Right lobe of liver (tissue), 6 donors: ENCODE measurements at regions not wholly inside any gene's neighbourhood (a gene's known extent, or its start where the extent isn't known, plus 50 kb on each side); places are given as distances from the start of the nearest gene placed in this dataset.

Experiments used
- ATAC-seq, 4 donors: fragments of 200-7000 bp; cut with Tn5 transposase; one replicate each; pipeline ENCODE4 v1.9.1; 2020; ENCODE audit warnings: mild to moderate bottlenecking in 4 of 4, moderate library complexity in 4 of 4
- DNase-seq, 3 donors: peaks; one replicate each; pipeline ENCODE4 v3.0.0-alpha.2; 2020
- H3K27ac ChIP-seq, 3 donors: fragments of 200-600 bp; one replicate each; pipeline ENCODE4 v1.8.0; 2022
- H3K27me3 ChIP-seq, 2 donors: fragments of 200-600 bp; one replicate each; pipeline ENCODE4 v1.8.0; 2022
- H3K36me3 ChIP-seq, 4 donors: fragments of 200-600 bp; sonication (generic) in 1 of 4; one replicate each; pipeline versions ENCODE4 v1.5.1 to v1.8.0; 2017 to 2022; ENCODE audit warnings: control low read depth in 1 of 4
- H3K4me1 ChIP-seq, 4 donors: fragments of 200-600 bp; sonication (generic) in 1 of 4; one replicate each; pipeline versions ENCODE4 v1.5.1 to v1.8.0; 2017 to 2022; ENCODE audit warnings: control low read depth in 1 of 4
- H3K4me3 ChIP-seq, 3 donors: fragments of 200-600 bp; one replicate each; pipeline ENCODE4 v1.8.0; 2022
- H3K9me3 ChIP-seq, 4 donors: fragments of 200-600 bp; sonication (generic) in 1 of 4; one replicate each; pipeline versions ENCODE4 v1.5.1 to v1.8.0; 2017 to 2022; ENCODE audit warnings: control low read depth in 1 of 4
- POLR2A ChIP-seq: fragments of 450-650 bp; IDR thresholded peaks from one replicate; pipeline ENCODE4 v1.6.1; 2017; ENCODE audit warnings: antibody characterized with exemption, mild to moderate bottlenecking
- WGBS: methylation state at CpG from one replicate; pipeline ENCODE4 v1.1.6; 2018; ENCODE audit warnings: low coverage, low lambda C conversion rate; ENCODE audit not compliant: insufficient coverage; ENCODE audit errors: missing lambda C conversion rate; 5-methylcytosine and 5-hydroxymethylcytosine counted together
- intact Hi-C, 2 donors: fragments of 100-400 bp; cut with DNase I; formaldehyde crosslinking; loops; one replicate each; pipeline versions ENCODE4 v1.11.2 to v1.14.1; 2022
- TF ChIP-seq, protein P1 (sequence below), 4 donors: fragments of 200-600 bp in 3 of 4; fragments of 450-650 bp in 1 of 4; IDR thresholded peaks; one replicate each; pipeline versions ENCODE4 v1.5.1 to v1.8.0; 2016 to 2022; ENCODE audit warnings: antibody characterized with exemption in 4 of 4, mild to moderate bottlenecking in 2 of 4
- donor health status: DM: no; HTN: yes; CAD: no.
- donor health status: DM: no; HTN: no; CAD: no.
- donor health status: DM: no; HTN: no; CAD: no.
- donor health status: DM: no; HTN: yes; CAD: no.
- donor health status: DM: no; HTN: yes; CAD: no.

- Histone ChIP-seq H3K36me3 (no peaks in the 10 kb centered on the region), H3K9me3 (no peaks in the 10 kb centered on the region), H3K27ac (no peak overlapping the region), H3K4me3 (no peak overlapping the region), H3K4me1 (peaks cover 0 to 15% (median 0%) of the 10 kb centered on the region in 4 donors), H3K27me3 (no peaks in the 10 kb centered on the region)
- no peak for ATAC-seq
- 88% methylated on average over 4 of the region's 4 CpGs for WGBS
- intact Hi-C loops = no loop called here
- DNase-seq = no peak
- TF ChIP-seq, protein P1, sequence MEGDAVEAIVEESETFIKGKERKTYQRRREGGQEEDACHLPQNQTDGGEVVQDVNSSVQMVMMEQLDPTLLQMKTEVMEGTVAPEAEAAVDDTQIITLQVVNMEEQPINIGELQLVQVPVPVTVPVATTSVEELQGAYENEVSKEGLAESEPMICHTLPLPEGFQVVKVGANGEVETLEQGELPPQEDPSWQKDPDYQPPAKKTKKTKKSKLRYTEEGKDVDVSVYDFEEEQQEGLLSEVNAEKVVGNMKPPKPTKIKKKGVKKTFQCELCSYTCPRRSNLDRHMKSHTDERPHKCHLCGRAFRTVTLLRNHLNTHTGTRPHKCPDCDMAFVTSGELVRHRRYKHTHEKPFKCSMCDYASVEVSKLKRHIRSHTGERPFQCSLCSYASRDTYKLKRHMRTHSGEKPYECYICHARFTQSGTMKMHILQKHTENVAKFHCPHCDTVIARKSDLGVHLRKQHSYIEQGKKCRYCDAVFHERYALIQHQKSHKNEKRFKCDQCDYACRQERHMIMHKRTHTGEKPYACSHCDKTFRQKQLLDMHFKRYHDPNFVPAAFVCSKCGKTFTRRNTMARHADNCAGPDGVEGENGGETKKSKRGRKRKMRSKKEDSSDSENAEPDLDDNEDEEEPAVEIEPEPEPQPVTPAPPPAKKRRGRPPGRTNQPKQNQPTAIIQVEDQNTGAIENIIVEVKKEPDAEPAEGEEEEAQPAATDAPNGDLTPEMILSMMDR (IDR thresholded peaks at IDR 0.05) = no peak
- no peak for TF ChIP-seq POLR2A
These were observed 49.7 kb downstream of the KLF12 start for GRCh38 chr13:74084375-74084935.

GRCh38 chr13:74082741-74083160 lies 51.5 kb downstream of the KLF12 start:
- Histone ChIP-seq H3K4me3 (no peak overlapping the region), H3K4me1 (peaks cover 0 to 22% (median 0%) of the 10 kb centered on the region in 4 donors), H3K36me3 (no peaks in the 10 kb centered on the region), H3K27ac (peak overlapping the region in 1 of 3 donors; percentile 61), H3K27me3 (no peaks in the 10 kb centered on the region), H3K9me3 (no peaks in the 10 kb centered on the region)
- TF ChIP-seq, protein P1 (IDR thresholded peaks at IDR 0.05) = no peak
- TF ChIP-seq POLR2A = no peak
- WGBS = 25% methylated on average over 3 of the region's 3 CpGs
- intact Hi-C loops = no loop called here
- DNase-seq (no peak), ATAC-seq (peak; percentile 66 to 83 (median 76))

DNA sequence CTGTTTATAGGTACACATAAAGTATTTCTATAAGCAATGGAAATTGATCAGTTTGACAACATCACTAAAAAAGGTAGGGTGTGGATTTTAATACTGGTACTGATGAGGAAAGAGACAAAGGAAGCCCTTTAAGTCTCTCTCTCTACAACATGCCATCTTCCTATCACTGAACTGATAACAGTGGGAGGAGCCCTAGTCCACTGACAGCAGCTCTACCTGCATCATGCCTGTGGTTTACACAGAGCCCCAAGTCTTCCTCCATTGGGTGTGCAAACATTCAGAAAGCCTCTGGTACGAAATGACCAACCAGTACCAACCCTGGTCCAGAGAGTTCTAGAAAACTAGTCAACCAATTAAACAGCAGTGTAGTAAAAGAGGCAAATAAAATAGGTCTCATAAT lies 53.4 kb downstream of the KLF12 start:
- intact Hi-C loops = no loop called here
- no peaks in the 10 kb centered on the region for H3K27me3 ChIP-seq
- no peaks in the 10 kb centered on the region for H3K36me3 ChIP-seq
- TF ChIP-seq POLR2A = no peak
- TF ChIP-seq, protein P1 (IDR thresholded peaks at IDR 0.05) = no peak
- no peak overlapping the region for H3K27ac ChIP-seq
- peaks cover 0 to 23% (median 0%) of the 10 kb centered on the region in 4 donors for H3K4me1 ChIP-seq
- WGBS = no CpG with 5 or more reads among the region's 1 CpG
- ATAC-seq (no peak), DNase-seq (no peak)
- H3K9me3 ChIP-seq = no peaks in the 10 kb centered on the region
- H3K4me3 ChIP-seq = no peak overlapping the region

DNA sequence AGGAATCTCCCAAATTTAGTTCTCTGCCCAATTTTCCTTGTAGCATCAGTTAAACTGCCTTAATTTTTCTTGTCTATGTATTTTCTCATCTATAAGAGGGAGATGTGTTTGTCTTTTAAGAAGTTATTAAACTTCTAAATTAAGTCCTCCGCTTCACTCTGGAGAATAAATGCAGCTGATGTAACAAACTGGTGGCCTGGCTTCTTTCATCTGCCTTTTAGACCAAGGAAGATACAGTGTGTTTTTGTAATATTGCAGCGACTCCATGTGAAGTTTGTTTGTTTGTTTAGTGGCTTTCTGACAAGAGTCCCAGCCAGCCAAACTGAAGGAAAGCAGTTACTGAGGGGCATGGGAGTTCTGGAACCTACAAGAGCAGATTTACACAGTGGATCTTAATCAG lies 56.4 kb downstream of the KLF12 start:
- no peak for DNase-seq
- 38% methylated on average over 2 of the region's 2 CpGs for WGBS
- Histone ChIP-seq H3K4me1 (peaks cover 0 to 40% (median 5%) of the 10 kb centered on the region in 4 donors), H3K9me3 (no peaks in the 10 kb centered on the region), H3K27ac (peak overlapping the region in 1 of 3 donors; percentile 2), H3K36me3 (no peaks in the 10 kb centered on the region), H3K27me3 (no peaks in the 10 kb centered on the region), H3K4me3 (no peak overlapping the region)
- ATAC-seq = peak; percentile 37 to 68 (median 61)
- no peak for TF ChIP-seq POLR2A
- TF ChIP-seq, protein P1 (IDR thresholded peaks at IDR 0.05) = no peak
- intact Hi-C loops = no loop called here

- TF ChIP-seq, protein P1 (IDR thresholded peaks at IDR 0.05) = no peak
- TF ChIP-seq POLR2A = no peak
- no peak for DNase-seq
- no peaks in the 10 kb centered on the region for H3K36me3 ChIP-seq
- peak overlapping the region in 1 of 3 donors; percentile 2 for H3K27ac ChIP-seq
- no peaks in the 10 kb centered on the region for H3K9me3 ChIP-seq
- intact Hi-C loops = no loop called here
- H3K4me1 ChIP-seq = peaks cover 0 to 35% (median 5%) of the 10 kb centered on the region in 4 donors
- no peak overlapping the region for H3K4me3 ChIP-seq
- H3K27me3 ChIP-seq = no peaks in the 10 kb centered on the region
- no peak for ATAC-seq
- 44% methylated on average over 2 of the region's 2 CpGs for WGBS
These were observed 56.8 kb downstream of the KLF12 start for GRCh38 chr13:74077375-74077774.
